PC-9 (cell line): ENCODE measurements at regions not wholly inside any gene's neighbourhood (a gene's known extent, or its start where the extent isn't known, plus 50 kb on each side); places are given as distances from the start of the nearest gene placed in this dataset.

Experiments used
- CTCF ChIP-seq: fragments of 200-600 bp; sonication (generic); conservative IDR thresholded peaks from 2 replicates; pipeline ENCODE4 v1.6.1; 2017; ENCODE audit warnings: mixed run types, antibody characterized with exemption, mild to moderate bottlenecking, moderate library complexity
- EZH2 ChIP-seq: fragments of 200-600 bp; sonication (generic); IDR thresholded peaks from 2 replicates; pipeline ENCODE4 v1.8.0; 2017; ENCODE audit warnings: antibody characterized with exemption, low read depth

DNA sequence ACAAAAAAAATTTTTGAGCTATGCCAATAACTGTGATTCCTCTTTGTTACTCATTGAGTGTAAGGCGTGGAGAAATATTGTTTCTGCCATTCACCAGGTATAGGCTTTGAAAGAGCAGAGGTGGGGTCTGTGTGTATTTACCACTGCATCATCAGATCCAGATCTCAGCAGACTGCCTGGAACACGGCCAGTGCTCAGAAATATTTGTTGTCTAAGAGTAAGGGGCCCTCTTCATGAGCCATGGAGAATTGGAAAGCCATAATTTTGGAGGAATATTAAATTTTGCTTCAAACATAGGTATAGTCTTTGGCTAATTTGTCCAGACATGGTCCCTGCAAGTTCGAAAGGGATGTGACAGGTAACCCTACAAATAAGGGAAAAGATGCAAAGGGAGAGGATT, 231.3 kb upstream of the IRF2BP2 start:
- TF ChIP-seq CTCF (no peak), EZH2 (no peak)
